Neutrophil (primary cell): ENCODE measurements at regions not wholly inside any gene's neighbourhood (a gene's known extent, or its start where the extent isn't known, plus 50 kb on each side); places are given as distances from the start of the nearest gene placed in this dataset.

Experiments
- H3K27ac ChIP-seq: fragments of 200-600 bp; sonication (generic); 2 replicates; pipeline ENCODE4 v1.5.1; 2016; ENCODE audit warnings: mild to moderate bottlenecking, moderate library complexity
- H3K27me3 ChIP-seq: fragments of 200-600 bp; sonication (generic); 2 replicates; pipeline ENCODE4 v1.6.0; 2016; ENCODE audit warnings: mild to moderate bottlenecking
- H3K36me3 ChIP-seq: fragments of 200-600 bp; sonication (generic); 2 replicates; pipeline ENCODE4 v1.5.1; 2017
- H3K4me1 ChIP-seq, 2 experiments: fragments of 200-600 bp in 1 of 2; sonication (generic) in 1 of 2; 1 replicate in 1 of 2; 2 replicates in 1 of 2; pipeline versions ENCODE4 v1.5.1 to v1.6.1; 2013 to 2016; ENCODE audit warnings: low read depth in 1 of 2, low read length in 1 of 2, mild to moderate bottlenecking in 1 of 2, moderate library complexity in 1 of 2; ENCODE audit not compliant: control insufficient read depth in 1 of 2, insufficient read depth in 1 of 2
- H3K4me3 ChIP-seq, 2 experiments: fragments of 200-600 bp in 1 of 2; sonication (generic) in 1 of 2; 1 replicate in 1 of 2; 2 replicates in 1 of 2; pipeline ENCODE4 v1.5.1; 2013 to 2016; ENCODE audit warnings: low read depth in 1 of 2, low read length in 1 of 2, mild to moderate bottlenecking in 1 of 2, moderate library complexity in 1 of 2
- H3K9me3 ChIP-seq: fragments of 200-600 bp; sonication (generic); 2 replicates; pipeline ENCODE4 v1.5.1; 2016
- CTCF ChIP-seq: fragments of 200-600 bp; sonication (generic); IDR thresholded peaks from 2 replicates; pipeline ENCODE4 v1.5.1; 2016; ENCODE audit warnings: antibody characterized with exemption

- no peaks in the 10 kb centered on the region for H3K4me1 ChIP-seq
- no peaks in the 10 kb centered on the region for H3K27me3 ChIP-seq
- TF ChIP-seq CTCF = no peak
- H3K4me3 ChIP-seq = no peak overlapping the region
- H3K27ac ChIP-seq = no peak overlapping the region
- H3K9me3 ChIP-seq = no peaks in the 10 kb centered on the region
- H3K36me3 ChIP-seq = no peaks in the 10 kb centered on the region
These were observed 59.3 kb upstream of the ACVR1 start for GRCh38 chr2:157935378-157935906.

GRCh38 chr2:157934684-157935377 lies 58.7 kb upstream of the ACVR1 start:
- Histone ChIP-seq H3K4me1 (no peaks in the 10 kb centered on the region), H3K9me3 (no peaks in the 10 kb centered on the region), H3K27ac (no peak overlapping the region), H3K4me3 (no peak overlapping the region), H3K27me3 (no peaks in the 10 kb centered on the region), H3K36me3 (no peaks in the 10 kb centered on the region)
- no peak for TF ChIP-seq CTCF

GRCh38 chr2:157933160-157933920 lies 57.2 kb upstream of the ACVR1 start:
- Histone ChIP-seq H3K27ac (no peak overlapping the region), H3K4me1 (no peaks in the 10 kb centered on the region), H3K4me3 (no peak overlapping the region), H3K27me3 (no peaks in the 10 kb centered on the region), H3K9me3 (no peaks in the 10 kb centered on the region), H3K36me3 (no peaks in the 10 kb centered on the region)
- no peak for TF ChIP-seq CTCF

GRCh38 chr2:157932480-157933159 lies 56.5 kb upstream of the ACVR1 start:
- Histone ChIP-seq H3K36me3 (no peaks in the 10 kb centered on the region), H3K4me3 (no peak overlapping the region), H3K4me1 (no peaks in the 10 kb centered on the region), H3K9me3 (no peaks in the 10 kb centered on the region), H3K27ac (no peak overlapping the region), H3K27me3 (no peaks in the 10 kb centered on the region)
- TF ChIP-seq CTCF = no peak

GRCh38 chr2:157931542-157931941 lies 55.4 kb upstream of the ACVR1 start:
- Histone ChIP-seq H3K9me3 (no peaks in the 10 kb centered on the region), H3K4me1 (no peaks in the 10 kb centered on the region), H3K36me3 (no peaks in the 10 kb centered on the region), H3K27me3 (no peaks in the 10 kb centered on the region), H3K27ac (no peak overlapping the region), H3K4me3 (no peak overlapping the region)
- no peak for TF ChIP-seq CTCF
